K562 (cell line): ENCODE measurements at regions not wholly inside any gene's neighbourhood (a gene's known extent, or its start where the extent isn't known, plus 50 kb on each side); places are given as distances from the start of the nearest gene placed in this dataset.

Experiments used
- ATAC-seq: fragments of 200-7000 bp; cut with Tn5 transposase; 3 replicates; pipeline ENCODE4 v1.9.1; 2020; ENCODE audit warnings: moderate library complexity
- BruUV-seq: library from RNA; stranded (reverse); fragments of 400-500 nt; replicated peaks from 2 replicates; lab custom pipeline; 2021; lab: Mats Ljungman, UMichigan
- CTCF ChIA-PET: fragments of 300-600 bp; formaldehyde crosslinking; extraction: SDS; loops from one replicate; lab custom pipeline; 2021; ENCODE audit warnings: low intra/inter-chr PET ratio; lab: Yijun Ruan, JAX
- POLR2A ChIA-PET: fragments of 300-600, 350-650 bp; sonication (Branson Sonifier 250); formaldehyde crosslinking; extraction: SDS; loops from one replicate; lab custom pipeline; 2021; ENCODE audit warnings: antibody characterized with exemption, inconsistent platforms; lab: Yijun Ruan, JAX
- DNase-seq, 4 experiments: peaks; one replicate each; pipeline versions ENCODE4 v3.0.0 to v3.0.0-alpha.2; 2011 to 2018; ENCODE audit warnings: low spot score in 3 of 4, mixed read lengths in 3 of 4; ENCODE audit errors: extremely low read depth in 1 of 4
- FAIRE-seq: peaks from 2 replicates; lab custom pipeline; 2011; peaks lifted over from hg19 to GRCh38; lab: Jason Lieb, UNC
- H2AFZ ChIP-seq: 2 replicates; pipeline ENCODE4 v1.6.0; 2011; ENCODE audit warnings: low read depth, low read length, control low read depth, inconsistent platforms
- H3K27ac ChIP-seq: fragments of 200-600 bp; 3 replicates; pipeline ENCODE4 v1.8.0; 2011; ENCODE audit warnings: low read depth, mild to moderate bottlenecking, control low read depth, inconsistent platforms, low read length, moderate library complexity, mixed read lengths; ENCODE audit errors: extremely low read depth
- H3K27me3 ChIP-seq, 2 experiments: fragments of 300-600 bp in 1 of 2; 2 replicates in 1 of 2; 3 replicates in 1 of 2; pipeline versions ENCODE4 v1.6.0 to v1.8.0; 2011; ENCODE audit warnings: inconsistent platforms in 2 of 2, low read length in 2 of 2, mild to moderate bottlenecking in 1 of 2, mixed read lengths in 1 of 2, moderate library complexity in 1 of 2; ENCODE audit not compliant: control insufficient read depth in 2 of 2, insufficient read depth in 2 of 2
- H3K36me3 ChIP-seq: fragments of 300-600 bp; 3 replicates; pipeline ENCODE4 v1.8.0; 2011; ENCODE audit warnings: mild to moderate bottlenecking, low read length, inconsistent platforms; ENCODE audit not compliant: control insufficient read depth, insufficient read depth
- H3K4me1 ChIP-seq, 2 experiments: fragments of 200-600 bp in 1 of 2; replicated peaks in 1 of 2; 2 replicates in 1 of 2; 3 replicates in 1 of 2; pipeline versions ENCODE4 v1.5.1 to v1.8.0; 2011; ENCODE audit warnings: inconsistent platforms in 2 of 2, low read length in 2 of 2, mild to moderate bottlenecking in 1 of 2, mixed read lengths in 1 of 2, moderate library complexity in 1 of 2; ENCODE audit not compliant: control insufficient read depth in 2 of 2, insufficient read depth in 2 of 2
- H3K4me2 ChIP-seq: 2 replicates; pipeline ENCODE4 v1.6.1; 2011; ENCODE audit warnings: low read length, control low read depth, inconsistent platforms, mixed read lengths; ENCODE audit not compliant: insufficient read depth
- H3K4me3 ChIP-seq: fragments of 200-600 bp; sonication (generic), shearing (Covaris generic); 2 replicates; pipeline ENCODE4 v1.5.1; 2016; ENCODE audit warnings: control low read depth, inconsistent platforms
- H3K79me2 ChIP-seq: fragments of 200-600 bp; 3 replicates; pipeline ENCODE4 v1.8.0; 2011; ENCODE audit warnings: low read length, inconsistent platforms; ENCODE audit not compliant: control insufficient read depth, insufficient read depth
- H3K9ac ChIP-seq, 2 experiments: 2 replicates each; pipeline versions ENCODE4 v1.6.0 to v1.6.1; 2011; ENCODE audit warnings: low read depth in 2 of 2, low read length in 2 of 2, control low read depth in 1 of 2, inconsistent platforms in 1 of 2, mild to moderate bottlenecking in 1 of 2, mixed read lengths in 1 of 2; ENCODE audit not compliant: insufficient read depth in 1 of 2
- H3K9me1 ChIP-seq: one replicate; pipeline ENCODE4 v1.6.0; 2011; ENCODE audit warnings: inconsistent platforms, mild to moderate bottlenecking, low read length, moderate library complexity; ENCODE audit not compliant: control insufficient read depth, insufficient read depth
- H3K9me3 ChIP-seq: replicated peaks from 2 replicates; pipeline ENCODE4 v1.5.1; 2011; ENCODE audit warnings: low read depth, low read length, inconsistent platforms; ENCODE audit not compliant: control insufficient read depth, insufficient read depth
- H4K20me1 ChIP-seq: replicated peaks from 2 replicates; pipeline ENCODE4 v1.6.1; 2011; ENCODE audit warnings: low read length, inconsistent platforms, mixed read lengths; ENCODE audit not compliant: control insufficient read depth, insufficient read depth
- BRD9 ChIP-seq: fragments of 450-650 bp; IDR thresholded peaks from 2 replicates; pipeline ENCODE4 v1.6.1; 2018; ENCODE audit warnings: low read depth; ENCODE audit not compliant: partially characterized antibody
- KHSRP ChIP-seq: fragments of 450-650 bp; IDR thresholded peaks from 2 replicates; pipeline ENCODE4 v1.6.1; 2017
- NFIC ChIP-seq: fragments of 450-650 bp; IDR thresholded peaks from 2 replicates; pipeline ENCODE4 v1.6.1; 2017; ENCODE audit warnings: mild to moderate bottlenecking, inconsistent platforms
- SAFB2 ChIP-seq: fragments of 200-400 bp; formaldehyde crosslinking; IDR thresholded peaks from 2 replicates; pipeline ENCODE4 v1.6.1; 2018; ENCODE audit warnings: borderline replicate concordance, low read length, low read depth, moderate library complexity; ENCODE audit not compliant: severe bottlenecking
- SIRT6 ChIP-seq: IDR thresholded peaks from one replicate; pipeline ENCODE4 v1.6.1; 2012; ENCODE audit warnings: low read depth, mild to moderate bottlenecking, control low read depth, inconsistent platforms, low read length, moderate library complexity
- SNIP1 ChIP-seq: fragments of 450-650 bp; IDR thresholded peaks from 2 replicates; pipeline ENCODE4 v1.7.1; 2017; ENCODE audit warnings: low read depth, mild to moderate bottlenecking
- TRIM28 ChIP-seq: fragments of 450-650 bp; IDR thresholded peaks from 2 replicates; pipeline ENCODE4 v1.6.1; 2017
- ZSCAN32 ChIP-seq: fragments of 450-650 bp; formaldehyde crosslinking; IDR thresholded peaks from 2 replicates; pipeline ENCODE4 v1.4.0; 2020; ENCODE audit warnings: mild to moderate bottlenecking, moderate library complexity
- whole genome bisulfite sequencing: fragments of 100-300 bp; shearing (Covaris generic); methylation state at CpG from one replicate; pipeline ENCODE4 v1.1.6; 2016; ENCODE audit warnings: low coverage, mixed read lengths; ENCODE audit not compliant: insufficient coverage; ENCODE audit errors: missing lambda C conversion rate; 5-methylcytosine and 5-hydroxymethylcytosine counted together
- in situ Hi-C: fragments of 300-500 bp; cut with MboI; formaldehyde crosslinking; loops from 4 replicates; pipeline ENCODE4 v1.15.0; 2018; ENCODE audit warnings: inconsistent platforms, mixed read lengths
- intact Hi-C: fragments of 100-400 bp; cut with micrococcal nuclease; formaldehyde crosslinking; loops from 2 replicates; pipeline ENCODE4 v1.14.2; 2022
- TF ChIP-seq, protein P1 (sequence below): fragments of 250-450 bp; sonication (Bioruptor Pico); IDR thresholded peaks from 2 replicates; pipeline ENCODE4 v1.4.0; 2020; ENCODE audit warnings: mild to moderate bottlenecking, moderate library complexity
- TF ChIP-seq, protein P2 (sequence below): fragments of 450-650 bp; formaldehyde crosslinking; conservative IDR thresholded peaks from 2 replicates; pipeline ENCODE4 v1.4.0; 2022; ENCODE audit warnings: mild to moderate bottlenecking, missing genetic modification characterization

DNA sequence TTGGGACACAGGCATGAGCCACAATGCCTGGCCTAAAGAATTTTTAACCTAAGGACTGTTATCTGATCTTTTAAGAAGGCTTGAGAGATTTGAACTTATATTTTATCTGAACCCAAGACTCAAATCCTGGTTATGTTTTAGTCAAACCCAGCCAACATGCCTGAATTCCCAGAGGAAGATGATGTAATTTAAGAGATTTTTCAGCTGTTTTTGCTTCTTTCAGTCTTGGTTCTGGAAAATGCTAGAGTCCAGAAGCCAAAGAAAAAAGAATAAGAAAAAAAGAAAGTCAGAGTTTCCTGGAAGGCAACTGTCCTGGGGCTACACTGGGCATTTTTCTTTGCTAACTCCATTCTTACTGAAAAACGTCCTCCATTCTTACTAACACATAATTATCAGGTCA, 85.8 kb downstream of the SNX18 start (continued):
- TF ChIP-seq, protein P1, sequence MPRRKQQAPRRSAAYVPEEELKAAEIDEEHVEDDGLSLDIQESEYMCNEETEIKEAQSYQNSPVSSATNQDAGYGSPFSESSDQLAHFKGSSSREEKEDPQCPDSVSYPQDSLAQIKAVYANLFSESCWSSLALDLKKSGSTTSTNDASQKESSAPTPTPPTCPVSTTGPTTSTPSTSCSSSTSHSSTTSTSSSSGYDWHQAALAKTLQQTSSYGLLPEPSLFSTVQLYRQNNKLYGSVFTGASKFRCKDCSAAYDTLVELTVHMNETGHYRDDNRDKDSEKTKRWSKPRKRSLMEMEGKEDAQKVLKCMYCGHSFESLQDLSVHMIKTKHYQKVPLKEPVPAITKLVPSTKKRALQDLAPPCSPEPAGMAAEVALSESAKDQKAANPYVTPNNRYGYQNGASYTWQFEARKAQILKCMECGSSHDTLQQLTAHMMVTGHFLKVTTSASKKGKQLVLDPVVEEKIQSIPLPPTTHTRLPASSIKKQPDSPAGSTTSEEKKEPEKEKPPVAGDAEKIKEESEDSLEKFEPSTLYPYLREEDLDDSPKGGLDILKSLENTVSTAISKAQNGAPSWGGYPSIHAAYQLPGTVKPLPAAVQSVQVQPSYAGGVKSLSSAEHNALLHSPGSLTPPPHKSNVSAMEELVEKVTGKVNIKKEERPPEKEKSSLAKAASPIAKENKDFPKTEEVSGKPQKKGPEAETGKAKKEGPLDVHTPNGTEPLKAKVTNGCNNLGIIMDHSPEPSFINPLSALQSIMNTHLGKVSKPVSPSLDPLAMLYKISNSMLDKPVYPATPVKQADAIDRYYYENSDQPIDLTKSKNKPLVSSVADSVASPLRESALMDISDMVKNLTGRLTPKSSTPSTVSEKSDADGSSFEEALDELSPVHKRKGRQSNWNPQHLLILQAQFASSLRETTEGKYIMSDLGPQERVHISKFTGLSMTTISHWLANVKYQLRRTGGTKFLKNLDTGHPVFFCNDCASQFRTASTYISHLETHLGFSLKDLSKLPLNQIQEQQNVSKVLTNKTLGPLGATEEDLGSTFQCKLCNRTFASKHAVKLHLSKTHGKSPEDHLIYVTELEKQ (CRISPR knock-in tag) = no peak
- TF ChIP-seq, protein P2, sequence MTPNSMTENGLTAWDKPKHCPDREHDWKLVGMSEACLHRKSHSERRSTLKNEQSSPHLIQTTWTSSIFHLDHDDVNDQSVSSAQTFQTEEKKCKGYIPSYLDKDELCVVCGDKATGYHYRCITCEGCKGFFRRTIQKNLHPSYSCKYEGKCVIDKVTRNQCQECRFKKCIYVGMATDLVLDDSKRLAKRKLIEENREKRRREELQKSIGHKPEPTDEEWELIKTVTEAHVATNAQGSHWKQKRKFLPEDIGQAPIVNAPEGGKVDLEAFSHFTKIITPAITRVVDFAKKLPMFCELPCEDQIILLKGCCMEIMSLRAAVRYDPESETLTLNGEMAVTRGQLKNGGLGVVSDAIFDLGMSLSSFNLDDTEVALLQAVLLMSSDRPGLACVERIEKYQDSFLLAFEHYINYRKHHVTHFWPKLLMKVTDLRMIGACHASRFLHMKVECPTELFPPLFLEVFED = no peak
- TF ChIP-seq, all 486 proteins: peak for 0

DNA sequence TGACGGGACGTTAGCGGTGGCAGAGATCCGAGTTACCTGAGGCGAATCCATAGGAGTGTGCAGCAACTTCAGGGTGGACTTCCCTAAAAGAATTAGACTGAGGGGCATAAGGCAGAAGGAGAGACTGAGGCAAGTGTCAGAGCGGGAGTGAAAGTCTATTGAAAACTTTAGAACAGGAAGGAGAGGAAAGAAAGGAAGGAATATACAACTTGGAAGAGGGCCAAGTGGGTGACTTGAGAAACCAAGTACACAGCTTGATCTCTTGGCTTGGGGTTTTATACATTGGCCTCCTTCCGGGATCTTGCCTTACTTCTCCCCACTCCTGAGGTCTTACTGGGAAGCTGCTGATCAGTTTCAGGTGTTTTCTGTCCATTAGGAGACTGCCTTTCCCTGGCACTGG, 84.9 kb downstream of the SNX18 start:
- POLR2A ChIA-PET = interaction anchor here (0.6 kb wide), 1 partner anchor 17 kb away, joined by 3 read pairs; no protein-coding TSS in a partner anchor
- no peaks in the 10 kb centered on the region for H3K79me2 ChIP-seq
- 2% methylated on average over 7 of the region's 7 CpGs for WGBS
- no peak overlapping the region for H3K4me3 ChIP-seq
- no peak overlapping the region for H2AFZ ChIP-seq
- no peak for ATAC-seq
- H3K9ac ChIP-seq = no peak overlapping the region
- H4K20me1 ChIP-seq = no peaks in the 10 kb centered on the region
- no peaks in the 10 kb centered on the region for H3K4me1 ChIP-seq
- in situ Hi-C loops (no loop called here), intact Hi-C loops (no loop called here)
- BruUV-seq = no TSS peak
- H3K9me3 ChIP-seq = no peaks in the 10 kb centered on the region
- H3K4me2 ChIP-seq = no peak overlapping the region
- H3K9me1 ChIP-seq = no peaks in the 10 kb centered on the region
- no peak for FAIRE-seq
- no peak for DNase-seq
- CTCF ChIA-PET = no interaction called here
- TF ChIP-seq SNIP1 (no peak), TRIM28 (no peak), SIRT6 (no peak), BRD9 (no peak), SAFB2 (no peak), NFIC (peak; percentile 73), KHSRP (no peak), ZSCAN32 (CRISPR knock-in tag) (no peak)
- no peaks in the 10 kb centered on the region for H3K36me3 ChIP-seq
- peaks cover 0 to 10% of the 10 kb centered on the region in 2 experiments; a peak in 2 of 5 replicates for H3K27me3 ChIP-seq
- H3K27ac ChIP-seq = no peak overlapping the region
